HT1080 (cell line): ENCODE measurements at regions not wholly inside any gene's neighbourhood (a gene's known extent, or its start where the extent isn't known, plus 50 kb on each side); places are given as distances from the start of the nearest gene placed in this dataset.

Experiments
- DNase-seq: peaks from one replicate; pipeline ENCODE4 v3.0.0-alpha.2; 2015; ENCODE audit warnings: low read depth

DNA sequence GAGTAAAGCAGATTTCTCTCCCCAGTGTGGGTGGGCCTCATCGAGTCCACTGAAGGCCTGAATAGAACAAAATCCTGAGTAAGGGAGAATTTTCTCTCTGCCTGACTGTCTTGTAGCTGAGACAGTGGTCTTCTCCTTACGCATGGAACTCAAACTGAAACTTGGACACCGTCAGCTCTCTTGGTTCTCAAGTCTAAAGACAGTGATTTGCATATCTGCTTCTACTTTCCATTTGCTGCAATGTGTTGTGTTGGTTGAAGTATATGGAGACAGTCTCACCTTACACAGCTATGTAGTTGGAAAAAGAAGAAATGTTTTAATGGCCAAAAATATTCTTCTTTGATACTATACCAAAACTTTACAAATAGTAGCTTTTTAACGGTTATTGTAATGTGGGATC, 160.2 kb upstream of the LMNTD1 start:
- DNase-seq: no peak

DNA sequence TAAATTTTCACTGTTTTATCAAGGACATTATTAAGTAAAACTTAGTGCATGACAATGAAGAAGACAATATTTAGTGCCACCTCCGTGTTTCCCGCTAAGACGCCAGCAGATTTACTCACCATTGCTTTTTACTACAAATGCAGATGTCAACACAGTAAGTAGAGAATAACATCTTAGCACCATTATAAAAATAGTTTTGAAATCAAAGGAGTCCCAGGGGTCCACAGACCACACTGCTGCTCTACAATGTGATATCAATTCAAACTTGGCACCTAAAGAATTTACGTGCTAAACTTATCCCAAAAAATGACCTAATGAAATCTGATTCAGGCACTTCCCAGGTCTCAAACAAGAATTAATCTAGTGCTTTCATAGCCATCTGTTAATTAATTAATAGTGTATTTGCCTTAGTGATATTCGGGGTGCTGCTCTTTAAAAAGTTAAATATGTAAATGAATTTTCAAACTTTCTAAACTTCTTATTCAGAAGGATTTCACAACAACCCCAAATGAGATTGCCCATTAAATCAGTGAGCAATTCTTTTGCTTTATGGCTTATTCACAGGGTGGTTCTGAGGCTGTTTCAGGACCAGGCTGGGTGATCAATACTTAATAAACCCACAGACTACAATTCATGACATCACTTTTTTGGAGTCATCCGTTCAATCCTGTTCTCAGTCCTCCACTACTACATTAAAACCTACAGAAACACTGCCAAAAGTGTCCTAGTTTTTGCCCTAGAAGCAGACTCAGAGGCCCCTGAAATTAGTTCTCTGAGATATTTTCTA, 161.3 kb upstream of the LMNTD1 start:
- no peak for DNase-seq

DNA sequence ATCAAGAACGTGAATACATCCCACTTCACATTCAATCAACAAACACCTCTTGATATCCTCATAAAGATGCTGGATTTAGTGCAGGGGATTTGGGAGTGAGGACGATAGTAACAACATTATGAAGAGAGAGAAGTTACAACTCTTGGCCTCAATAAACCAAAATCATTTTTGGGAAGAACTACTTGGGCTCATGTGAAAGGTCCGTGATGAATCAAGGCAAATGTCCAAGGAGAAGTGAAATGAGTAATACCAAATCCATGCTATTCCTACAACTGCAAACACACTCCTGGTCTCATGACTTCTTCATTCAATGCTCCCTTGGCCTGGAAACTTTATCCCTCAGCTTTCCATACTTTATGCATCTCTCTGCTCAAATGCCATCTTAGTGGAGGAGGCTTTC, 162.0 kb upstream of the LMNTD1 start:
- DNase-seq: no peak

DNA sequence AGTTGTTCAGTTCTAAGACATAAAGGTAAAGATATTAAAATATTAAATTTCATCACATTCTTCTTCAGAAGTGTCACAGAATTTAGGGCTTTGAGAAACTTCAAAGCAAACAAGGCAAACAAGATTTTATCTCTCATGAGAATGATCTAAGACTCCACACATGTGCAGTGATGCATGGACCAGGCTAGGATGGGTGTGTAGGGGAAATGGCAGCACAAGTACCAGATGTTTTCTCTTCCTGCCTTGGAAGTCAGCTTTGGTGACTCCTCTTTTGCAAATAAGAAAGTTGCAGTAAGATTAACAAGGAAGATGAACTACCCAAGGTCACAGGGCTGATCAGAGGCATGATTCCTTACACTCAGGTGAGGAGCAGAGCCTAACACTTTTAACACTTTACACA, 163.8 kb upstream of the LMNTD1 start:
- no peak for DNase-seq

DNA sequence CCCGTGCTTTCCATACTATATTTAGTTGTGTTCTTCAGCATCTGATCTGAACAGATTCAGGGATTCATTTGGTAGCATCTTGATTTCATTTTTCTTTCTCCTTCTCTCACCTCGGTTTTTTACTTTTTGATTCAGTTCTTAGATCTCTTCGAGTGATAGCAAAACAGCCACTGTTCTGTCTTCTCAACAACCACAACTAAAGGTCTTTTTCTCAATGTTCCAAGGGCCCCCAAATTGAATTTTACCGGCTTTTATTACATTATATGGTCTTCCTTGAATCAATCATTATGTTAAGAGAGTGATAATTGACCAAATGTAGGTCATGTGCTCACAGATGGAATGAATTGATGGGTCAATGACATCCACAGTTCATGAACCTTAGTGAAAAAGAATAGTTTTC, 164.5 kb upstream of the LMNTD1 start:
- no peak for DNase-seq

DNA sequence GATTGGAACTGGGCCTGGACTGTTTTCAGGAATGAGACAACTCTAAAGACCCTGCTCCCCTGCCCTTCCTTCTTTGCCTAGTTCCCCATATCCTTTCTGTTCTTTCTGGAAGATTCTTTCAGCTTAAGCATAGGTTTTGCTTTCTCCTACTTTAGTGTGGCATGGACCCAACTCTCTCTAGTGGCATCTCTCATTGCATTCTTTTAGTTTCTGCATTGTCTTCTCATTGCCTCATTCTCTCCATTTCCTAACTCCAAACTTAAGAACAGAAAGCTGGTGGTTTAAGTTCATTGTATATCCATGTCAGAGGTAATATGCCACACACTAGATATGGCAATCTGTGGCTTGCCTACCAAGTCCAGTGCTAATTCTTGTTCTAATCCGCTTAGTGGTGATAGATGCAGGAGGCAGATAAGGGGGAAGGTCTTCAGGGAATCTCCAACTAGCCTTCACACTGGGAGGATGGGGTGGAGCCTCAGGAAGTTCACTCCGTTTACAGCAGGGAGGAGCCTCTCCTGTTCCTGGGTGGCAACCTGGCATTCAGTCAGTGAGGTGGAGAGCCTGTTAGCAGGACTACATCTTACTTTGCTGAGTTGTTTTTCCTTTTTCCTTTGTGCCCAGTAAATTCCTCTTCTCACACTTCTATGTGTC, 165.1 kb upstream of the LMNTD1 start:
- no peak for DNase-seq

DNA sequence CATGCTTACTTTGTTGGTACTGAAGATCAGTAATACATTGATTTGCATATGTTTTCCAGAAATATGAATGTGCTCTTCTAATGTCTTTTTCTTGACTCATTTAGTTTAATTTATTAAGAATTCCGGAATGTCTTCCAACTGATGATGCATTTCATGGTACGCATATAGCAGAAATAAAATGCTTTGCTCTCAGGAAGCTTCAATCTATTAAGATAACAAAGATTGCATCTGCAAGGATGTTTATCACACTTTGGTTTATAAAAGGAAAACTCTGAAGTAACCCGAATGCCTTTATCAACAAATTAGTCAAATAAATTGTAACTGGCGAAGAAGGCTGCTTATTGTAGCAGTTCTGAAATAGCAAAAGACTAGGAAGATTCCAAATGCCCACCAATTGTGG, 166.4 kb upstream of the LMNTD1 start:
- no peak for DNase-seq

DNA sequence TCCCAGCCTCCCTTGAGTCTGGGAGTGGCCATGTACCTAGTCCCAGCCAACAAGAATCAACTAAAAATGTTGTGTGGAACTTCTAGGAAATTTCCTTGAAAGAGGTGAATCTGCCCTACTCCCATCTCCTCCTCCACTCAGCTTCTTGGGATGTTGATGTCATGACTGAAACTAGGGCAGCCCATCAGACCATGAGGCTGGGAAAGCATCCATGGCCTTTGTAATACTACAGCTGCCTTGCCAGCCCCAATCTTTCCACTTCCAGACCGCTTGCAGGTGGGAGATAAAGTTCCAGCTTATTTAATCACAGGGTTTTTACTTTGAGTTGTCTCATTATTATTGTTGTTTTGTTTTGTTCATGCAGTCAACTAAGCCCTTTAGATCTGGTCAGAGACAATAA, 170.3 kb upstream of the LMNTD1 start:
- no peak for DNase-seq

DNA sequence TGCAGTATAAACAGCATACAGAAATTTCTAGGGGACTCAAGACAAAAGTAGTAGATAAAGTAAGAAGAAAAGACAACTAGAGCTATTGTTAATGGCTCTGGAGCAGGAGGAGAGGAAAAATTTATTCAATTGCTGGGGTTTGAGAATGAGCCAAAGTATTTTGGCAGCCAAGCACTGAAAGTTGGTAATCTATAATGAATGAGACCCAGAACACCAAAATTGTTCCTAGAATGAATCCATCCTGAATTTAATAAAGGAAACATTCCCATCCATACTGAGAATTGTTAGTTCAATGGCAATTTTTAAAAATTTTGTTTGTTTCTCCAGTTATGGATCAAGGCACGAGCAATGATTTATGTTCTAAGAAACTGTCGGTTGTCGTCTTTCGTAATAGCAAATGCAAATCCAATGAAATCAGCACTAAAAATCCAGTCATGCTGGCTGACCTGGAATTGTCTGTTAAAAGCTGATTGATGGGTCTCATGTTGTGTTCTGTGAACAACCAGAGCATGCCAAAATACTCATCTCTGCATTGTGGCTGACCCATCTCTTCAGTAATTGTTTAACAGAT, 170.9 kb upstream of the LMNTD1 start:
- DNase-seq: no peak

DNA sequence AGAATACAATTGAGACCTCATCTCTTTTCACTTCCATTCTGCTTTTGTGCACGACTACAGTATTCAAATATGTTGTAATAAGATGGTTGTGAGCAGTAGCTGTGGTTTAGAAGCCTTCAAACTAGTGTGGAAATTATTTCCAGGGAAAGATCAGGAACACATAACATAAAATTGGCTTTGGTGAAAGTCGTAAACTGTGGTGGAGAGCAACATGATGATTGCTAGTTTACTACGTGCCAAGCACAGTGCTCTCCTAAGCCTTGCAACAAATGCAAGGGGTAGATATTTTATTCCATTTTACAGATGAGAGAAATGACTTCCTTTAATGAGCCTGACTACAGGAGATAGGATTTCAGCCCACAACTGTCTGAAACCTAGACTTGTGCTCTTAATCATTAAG, 172.4 kb upstream of the LMNTD1 start:
- no peak for DNase-seq

DNA sequence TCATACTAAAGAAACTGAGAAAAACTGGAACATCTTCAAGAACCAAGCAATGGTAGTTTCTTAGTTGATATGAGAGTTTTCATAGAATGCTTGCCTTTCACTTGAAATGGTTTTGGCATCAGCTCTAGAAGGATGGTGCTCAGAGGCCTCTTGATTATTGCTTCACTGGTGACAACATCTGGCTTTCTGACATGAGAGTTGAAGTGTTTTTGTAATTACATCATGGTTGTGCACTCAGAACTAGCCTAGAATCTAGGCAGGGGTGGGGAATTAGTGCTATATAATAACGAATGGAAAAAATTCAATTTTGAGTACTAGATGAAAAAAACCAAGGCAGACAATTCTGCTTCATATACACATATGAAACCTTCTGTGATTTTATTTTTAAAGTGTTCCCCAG, 172.8 kb upstream of the LMNTD1 start:
- no peak for DNase-seq

DNA sequence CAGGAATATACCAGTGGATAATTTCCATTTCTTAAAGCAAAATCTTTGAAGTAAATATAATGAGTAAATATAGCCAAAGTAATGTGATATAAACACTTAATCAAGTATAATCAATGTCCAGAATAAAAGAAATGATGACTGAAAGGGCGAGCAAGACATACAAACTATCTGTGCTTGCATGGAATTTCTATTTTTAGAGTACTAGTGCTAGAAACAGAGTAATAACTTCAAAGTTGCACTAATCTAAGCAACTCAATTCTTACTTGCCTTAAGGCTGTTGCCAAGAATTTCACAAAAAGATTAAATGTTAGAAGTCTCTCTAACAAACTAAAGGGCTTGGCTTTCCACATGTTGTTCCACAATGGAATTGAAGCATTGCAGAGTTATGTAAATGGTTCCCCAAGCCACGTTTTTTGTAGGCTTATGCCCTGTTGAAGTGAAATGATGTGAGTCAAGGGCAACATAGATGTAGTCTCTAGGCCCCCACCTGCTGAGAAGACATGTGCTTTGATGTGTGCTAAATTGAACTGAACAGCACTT, 175.0 kb upstream of the LMNTD1 start:
- DNase-seq: no peak

DNA sequence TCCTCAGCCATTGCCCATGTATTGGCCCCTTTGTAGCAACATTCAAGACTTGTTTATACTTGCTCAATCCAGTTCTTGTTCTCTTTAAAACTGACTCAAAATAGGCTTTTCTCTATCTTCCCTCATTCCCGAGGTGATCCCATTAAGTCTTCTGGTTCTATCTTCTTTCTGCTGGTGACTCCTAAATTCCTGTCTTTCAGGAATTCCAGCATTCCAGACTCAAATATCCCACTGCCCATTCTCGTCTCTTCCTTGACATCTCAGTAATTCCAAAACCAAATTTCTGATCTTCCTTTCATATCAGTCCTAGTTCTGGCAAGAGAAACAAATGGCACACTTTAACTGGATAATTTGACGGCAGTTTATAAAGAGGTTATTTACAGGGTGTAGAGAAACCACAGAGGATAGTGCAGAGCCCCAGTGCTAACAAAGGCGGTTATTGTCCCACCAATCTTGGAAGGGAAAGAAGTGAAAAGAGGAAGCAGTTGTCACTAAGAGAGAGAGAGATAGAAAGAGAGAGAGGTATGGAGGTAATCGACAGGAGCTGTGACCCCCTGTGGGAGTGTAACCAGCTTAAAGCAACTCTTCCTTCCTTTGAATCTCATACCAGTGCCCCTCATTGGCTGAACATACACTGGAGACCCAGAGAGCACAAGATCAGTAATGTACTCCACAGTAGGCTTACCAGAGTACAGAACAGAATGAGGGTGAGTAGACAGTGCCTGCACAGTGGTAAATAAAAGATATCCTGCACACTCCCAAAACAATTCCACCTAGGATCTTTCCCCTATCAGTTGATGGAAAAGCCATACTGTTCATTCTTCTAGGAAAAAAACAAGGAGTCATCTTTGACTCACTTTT, 177.6 kb upstream of the LMNTD1 start:
- DNase-seq: no peak

DNA sequence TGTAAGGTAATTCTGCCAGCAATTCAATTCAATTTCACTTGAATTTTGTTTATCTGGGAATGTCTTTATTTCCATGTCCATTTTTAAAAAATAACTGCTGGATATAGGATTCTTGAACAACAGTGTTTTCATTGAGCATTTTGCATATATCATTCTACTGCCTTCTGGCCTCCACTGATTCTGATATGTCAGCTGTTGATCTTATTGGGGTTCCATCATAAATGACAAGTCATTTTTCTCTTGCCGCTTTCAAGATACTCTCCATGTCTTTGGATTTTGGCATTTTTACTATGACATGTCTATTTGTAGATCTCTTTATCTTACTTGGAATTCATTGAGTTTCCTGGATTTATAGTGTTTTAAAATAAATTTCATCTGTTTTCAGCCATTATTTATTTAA, 180.5 kb upstream of the LMNTD1 start:
- no peak for DNase-seq

DNA sequence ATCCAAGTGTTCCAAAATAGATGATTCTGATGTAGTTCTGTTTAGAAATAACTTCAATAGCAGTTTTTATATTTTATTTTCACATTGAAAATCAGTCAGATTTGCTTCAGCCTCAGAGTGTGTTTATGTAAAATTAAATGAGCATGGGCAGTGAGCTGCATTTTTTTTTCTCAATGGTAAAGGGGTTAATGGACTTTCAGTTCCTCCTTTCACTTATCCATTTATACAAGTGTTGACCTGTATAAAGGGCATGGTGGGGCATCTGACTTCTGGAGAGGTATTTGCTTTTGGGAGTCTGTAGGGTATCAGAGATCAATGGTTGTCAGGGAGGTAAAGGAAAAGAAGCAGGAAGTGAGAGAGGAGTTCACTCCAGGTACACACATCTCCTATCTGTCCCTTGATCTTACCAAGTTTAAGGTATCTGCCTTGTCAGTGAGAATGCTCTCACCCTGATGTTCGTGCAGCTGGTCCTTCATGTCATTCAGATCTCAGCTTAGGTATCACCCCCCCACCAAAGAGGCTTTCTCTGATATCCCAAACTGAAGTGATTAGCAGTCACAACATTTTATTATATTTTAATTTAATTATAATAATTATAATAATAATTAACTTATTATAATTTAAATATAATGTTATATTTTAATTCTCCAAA, 181.6 kb upstream of the LMNTD1 start:
- DNase-seq: no peak

DNA sequence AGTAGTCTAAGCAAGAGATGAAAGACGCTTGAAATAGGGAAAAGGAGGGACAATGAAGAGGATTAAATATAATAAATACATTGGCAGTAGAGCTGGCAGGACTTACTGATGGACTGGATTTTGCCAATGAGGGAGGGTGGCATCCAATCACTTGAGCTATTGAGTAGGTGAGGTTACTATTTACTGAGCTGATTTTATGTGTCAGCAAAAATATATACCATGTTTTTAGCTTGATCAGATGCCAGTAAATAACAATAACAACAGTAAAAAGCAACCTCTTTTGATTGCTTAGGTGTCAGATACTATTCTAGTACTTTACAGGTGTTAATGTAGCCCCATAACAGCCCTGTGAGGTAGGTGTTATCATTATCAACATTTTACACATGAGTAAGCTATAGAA, 187.5 kb upstream of the LMNTD1 start:
- no peak for DNase-seq

DNA sequence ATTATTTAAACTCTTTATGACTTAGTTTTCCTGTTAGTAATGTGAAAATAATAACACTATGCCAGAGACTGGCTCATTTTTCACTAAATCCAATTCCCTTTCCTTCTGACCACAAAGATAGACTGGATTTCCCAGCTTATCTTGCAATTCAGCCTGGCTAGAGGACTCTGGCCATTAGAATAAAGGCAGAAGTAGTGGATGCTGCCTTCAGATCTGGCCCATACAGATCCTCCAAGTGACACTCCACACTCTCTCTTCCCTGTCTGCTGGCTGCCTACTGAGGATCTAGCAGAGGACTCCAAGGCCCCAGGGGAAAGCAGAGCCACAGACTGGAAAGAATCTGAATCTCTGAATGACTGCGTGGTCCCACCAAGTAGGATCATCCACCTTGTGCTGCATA, 188.8 kb upstream of the LMNTD1 start:
- DNase-seq: no peak

DNA sequence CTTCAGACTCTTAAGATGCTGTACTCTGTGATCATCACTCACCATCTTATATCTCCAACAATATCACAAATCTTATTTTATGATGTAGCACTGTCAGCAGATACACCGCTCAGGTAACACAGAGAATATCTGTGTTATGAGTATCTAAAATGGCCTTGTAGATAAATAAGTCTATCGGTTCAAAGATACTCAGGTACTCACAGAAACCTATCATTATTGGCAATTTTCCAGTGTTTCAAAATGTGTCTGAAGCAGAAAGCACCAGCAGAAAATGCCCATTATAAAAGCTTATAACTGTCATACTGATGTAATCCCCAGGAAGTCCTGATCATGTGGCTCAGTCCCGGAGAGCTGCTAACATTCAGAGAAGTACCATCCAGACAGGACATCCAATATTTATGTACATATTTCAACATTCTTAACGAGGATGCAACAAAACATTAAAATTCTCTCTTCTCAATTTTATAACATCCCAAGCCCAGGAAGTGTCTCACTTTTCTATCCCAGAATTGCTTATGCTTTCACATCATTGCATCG, 190.7 kb upstream of the LMNTD1 start:
- DNase-seq: no peak

DNA sequence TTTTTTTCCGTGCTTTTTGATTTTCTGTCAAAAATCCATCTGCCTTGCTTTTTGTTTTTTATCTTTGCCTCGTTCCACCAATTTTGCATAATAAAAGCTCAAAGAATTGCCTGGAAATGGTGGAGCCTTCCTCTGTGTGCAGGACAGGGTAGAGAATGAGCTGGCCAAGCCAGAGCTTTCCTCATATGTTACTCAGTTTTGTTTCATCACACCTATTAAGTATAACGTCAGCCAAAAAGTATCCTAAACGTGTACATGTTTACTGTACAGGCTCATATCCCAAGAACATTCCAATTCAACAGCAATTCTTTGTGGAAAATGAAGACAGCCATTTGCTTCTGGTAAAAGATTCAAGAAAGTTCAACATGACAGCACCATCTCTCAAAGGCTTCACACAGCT, 191.2 kb upstream of the LMNTD1 start:
- no peak for DNase-seq

DNA sequence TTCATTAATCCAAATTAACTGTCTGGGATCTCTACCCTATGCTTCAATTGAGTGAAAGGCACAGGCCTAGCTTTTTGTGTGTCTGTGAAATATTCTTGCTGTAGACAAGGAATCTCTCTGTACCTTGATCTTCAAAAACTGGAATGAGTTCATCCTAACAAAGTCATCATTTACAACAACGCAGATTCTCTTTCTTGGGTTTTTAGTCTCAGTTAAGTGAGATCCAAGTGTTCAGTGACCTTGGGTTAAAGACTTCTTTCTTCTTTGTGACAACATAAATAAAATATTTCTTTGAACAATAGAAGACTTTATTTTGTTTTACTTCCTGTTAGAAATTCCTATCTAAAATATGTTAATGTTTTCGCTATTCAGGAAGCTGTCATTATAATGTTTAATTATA, 192.2 kb upstream of the LMNTD1 start:
- DNase-seq: no peak

DNA sequence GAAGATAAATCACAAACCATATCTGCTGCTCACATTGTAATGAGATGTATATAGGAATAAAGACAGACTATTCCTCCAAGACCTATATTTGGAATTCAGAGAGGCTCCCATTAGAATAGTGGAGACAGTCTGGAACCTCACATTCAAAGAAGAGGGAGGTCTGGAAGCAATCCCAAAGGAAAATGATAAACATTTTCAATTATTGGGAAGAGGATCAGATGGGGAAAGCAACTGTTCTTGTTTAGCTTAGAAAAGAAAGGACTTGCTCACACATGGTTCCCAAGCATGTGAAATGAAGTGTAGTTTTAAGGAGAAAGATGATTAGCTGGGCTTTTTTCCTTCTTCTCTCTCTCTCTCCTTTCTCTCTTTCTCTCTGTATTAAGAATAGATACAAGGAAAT, 193.0 kb upstream of the LMNTD1 start:
- no peak for DNase-seq
